HUES6 (cell line): ENCODE measurements at regions not wholly inside any gene's neighbourhood (a gene's known extent, or its start where the extent isn't known, plus 50 kb on each side); places are given as distances from the start of the nearest gene placed in this dataset.

Experiments used
- H3K27ac ChIP-seq: 2 replicates; pipeline ENCODE4 v1.7.0; 2013; ENCODE audit warnings: low read depth, mild to moderate bottlenecking, low read length, inconsistent platforms
- H3K27me3 ChIP-seq: 2 replicates; pipeline ENCODE4 v1.6.1; 2013; ENCODE audit warnings: low read length; ENCODE audit not compliant: control insufficient read depth, insufficient read depth
- H3K36me3 ChIP-seq: 2 replicates; pipeline ENCODE4 v1.6.1; 2013; ENCODE audit warnings: low read length; ENCODE audit not compliant: control insufficient read depth, insufficient read depth
- H3K4me1 ChIP-seq: 2 replicates; pipeline ENCODE4 v1.6.1; 2013; ENCODE audit warnings: low read length; ENCODE audit not compliant: control insufficient read depth, insufficient read depth
- H3K4me3 ChIP-seq: 2 replicates; pipeline ENCODE4 v1.5.1; 2013; ENCODE audit warnings: low read depth, low read length
- H3K9ac ChIP-seq: one replicate; pipeline ENCODE4 v1.6.1; 2013; ENCODE audit warnings: mild to moderate bottlenecking, low read length
- H3K9me3 ChIP-seq: 2 replicates; pipeline ENCODE4 v1.6.1; 2013; ENCODE audit warnings: low read depth, low read length; ENCODE audit not compliant: control insufficient read depth, insufficient read depth

GRCh38 chr6:27766405-27766804, 145.8 kb downstream of the OR2B2 start:
- H3K27ac ChIP-seq, result no peak overlapping the region
- H3K9ac ChIP-seq, result no peak overlapping the region
- H3K36me3 ChIP-seq, result no peaks in the 10 kb centered on the region
- H3K4me3 ChIP-seq, result no peak overlapping the region
- H3K9me3 ChIP-seq, result no peaks in the 10 kb centered on the region
- peaks cover 93% of the 10 kb centered on the region for H3K27me3 ChIP-seq
- H3K4me1 ChIP-seq, result peaks cover 6% of the 10 kb centered on the region

GRCh38 chr6:27765028-27765590, 147.1 kb downstream of the OR2B2 start:
- Histone ChIP-seq H3K9me3 (no peaks in the 10 kb centered on the region), H3K4me3 (no peak overlapping the region), H3K4me1 (no peaks in the 10 kb centered on the region; the same call in 1 of the 2 replicates), H3K27me3 (peaks cover 98% of the 10 kb centered on the region), H3K36me3 (no peaks in the 10 kb centered on the region), H3K9ac (no peak overlapping the region), H3K27ac (no peak overlapping the region)

- Histone ChIP-seq H3K9ac (no peak overlapping the region), H3K27me3 (peaks cover 98% of the 10 kb centered on the region), H3K27ac (no peak overlapping the region), H3K36me3 (no peaks in the 10 kb centered on the region), H3K4me3 (peak overlapping the region; percentile 39; the same call in 1 of the 2 replicates), H3K9me3 (no peaks in the 10 kb centered on the region), H3K4me1 (peaks cover 7% of the 10 kb centered on the region)
These were observed 150.8 kb downstream of the OR2B2 start for GRCh38 chr6:27761391-27761790.

DNA sequence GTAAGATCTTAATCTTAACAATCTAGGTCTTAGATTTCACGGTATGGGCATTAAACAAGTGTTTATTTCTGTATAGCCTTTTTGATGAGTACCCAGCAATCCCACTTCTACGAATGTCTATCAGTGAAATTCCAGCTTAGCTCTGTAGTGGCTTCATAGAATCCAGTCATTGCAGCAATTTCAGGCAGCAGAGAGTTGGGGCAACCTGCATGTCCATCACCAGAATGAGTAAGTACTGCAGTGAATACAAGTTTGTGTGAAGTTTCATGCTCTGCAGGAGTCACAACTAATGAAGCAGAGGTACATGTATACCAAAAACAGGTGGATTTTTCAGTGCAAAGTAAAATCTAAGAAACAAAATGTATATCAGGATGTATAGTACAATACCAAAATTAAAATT, 151.7 kb downstream of the OR2B2 start:
- Histone ChIP-seq H3K27me3 (peaks cover 98% of the 10 kb centered on the region), H3K4me1 (peaks cover 7% of the 10 kb centered on the region), H3K9ac (no peak overlapping the region), H3K9me3 (no peaks in the 10 kb centered on the region), H3K27ac (no peak overlapping the region), H3K36me3 (no peaks in the 10 kb centered on the region), H3K4me3 (no peak overlapping the region)

- H3K36me3 ChIP-seq, result no peaks in the 10 kb centered on the region
- H3K9me3 ChIP-seq, result no peaks in the 10 kb centered on the region
- H3K27ac ChIP-seq, result no peak overlapping the region
- peaks cover 9% of the 10 kb centered on the region for H3K4me1 ChIP-seq
- no peak overlapping the region for H3K9ac ChIP-seq
- peaks cover 98% of the 10 kb centered on the region for H3K27me3 ChIP-seq
- H3K4me3 ChIP-seq, result no peak overlapping the region
These were observed 152.3 kb downstream of the OR2B2 start for GRCh38 chr6:27759930-27760329.

DNA sequence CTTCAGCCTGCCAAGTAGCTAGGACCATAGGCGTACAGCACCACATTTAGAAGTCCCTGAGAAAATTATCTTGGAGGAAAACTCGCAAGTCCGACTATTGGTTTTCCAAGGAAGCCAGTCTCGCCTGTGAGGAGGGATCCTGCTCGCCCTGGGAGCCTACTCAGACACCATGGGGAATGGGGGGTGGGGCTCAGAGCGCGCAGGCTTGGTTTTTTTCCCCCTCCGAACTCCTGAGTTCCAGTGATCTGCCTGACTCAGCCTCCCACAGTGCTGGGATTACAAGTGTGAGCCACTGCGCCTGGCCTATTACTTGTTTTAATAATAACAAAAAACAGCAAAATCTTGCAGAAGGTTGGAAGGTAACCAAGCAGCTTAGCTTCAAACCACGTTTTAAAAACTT, 153.7 kb downstream of the OR2B2 start:
- Histone ChIP-seq H3K36me3 (no peaks in the 10 kb centered on the region), H3K9me3 (no peaks in the 10 kb centered on the region), H3K27ac (no peak overlapping the region), H3K9ac (no peak overlapping the region), H3K27me3 (peaks cover 91% of the 10 kb centered on the region), H3K4me3 (peak overlapping the region; percentile 45), H3K4me1 (peaks cover 10% of the 10 kb centered on the region)

DNA sequence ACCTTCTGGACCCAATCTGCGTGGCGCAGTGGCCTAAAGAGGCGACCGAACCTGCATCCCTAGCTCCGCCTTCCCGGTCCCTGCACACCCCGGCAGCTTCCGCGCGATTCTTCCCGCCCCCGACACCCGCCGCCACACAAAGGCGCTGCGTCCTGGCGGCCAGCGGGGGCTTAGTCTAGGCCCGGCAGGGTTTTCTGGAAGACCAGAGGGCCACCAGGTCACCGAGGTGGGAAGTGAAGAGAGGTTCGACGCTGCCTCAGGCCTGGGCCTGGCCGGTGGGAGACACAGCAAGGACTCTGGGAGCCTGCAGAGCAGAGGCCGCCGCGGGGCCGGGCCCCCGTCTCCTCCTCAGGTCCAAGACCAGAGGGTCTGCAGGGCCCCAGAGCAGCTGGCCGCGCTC, 154.9 kb downstream of the OR2B2 start:
- Histone ChIP-seq H3K4me1 (peaks cover 10% of the 10 kb centered on the region), H3K9ac (peak overlapping the region; percentile 38), H3K9me3 (no peaks in the 10 kb centered on the region), H3K36me3 (no peaks in the 10 kb centered on the region), H3K27ac (no peak overlapping the region), H3K4me3 (peak overlapping the region; percentile 62), H3K27me3 (peaks cover 80% of the 10 kb centered on the region)

DNA sequence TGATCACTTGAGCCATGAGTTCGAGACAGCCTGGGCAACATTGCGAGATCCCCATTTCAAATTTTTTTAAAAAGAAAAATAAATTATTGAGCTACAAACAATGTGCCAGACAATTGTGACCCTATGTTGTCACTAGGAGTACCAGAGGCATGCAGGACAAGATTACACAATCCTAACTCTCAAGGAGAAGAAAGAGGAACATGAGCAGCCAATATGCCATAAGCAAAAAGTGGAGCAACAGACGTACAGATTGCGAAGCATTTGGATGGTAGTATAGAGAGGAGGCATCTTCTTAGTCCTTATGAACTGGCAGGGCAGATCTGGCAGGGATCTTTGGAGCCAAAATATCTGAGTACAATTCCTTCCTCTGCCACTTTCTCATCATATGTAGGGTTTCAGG, 156.4 kb downstream of the OR2B2 start:
- H3K36me3 ChIP-seq, result no peaks in the 10 kb centered on the region
- peaks cover 80% of the 10 kb centered on the region for H3K27me3 ChIP-seq
- H3K9me3 ChIP-seq, result no peaks in the 10 kb centered on the region
- no peak overlapping the region for H3K4me3 ChIP-seq
- no peak overlapping the region for H3K9ac ChIP-seq
- H3K4me1 ChIP-seq, result peaks cover 10% of the 10 kb centered on the region
- no peak overlapping the region for H3K27ac ChIP-seq

- Histone ChIP-seq H3K4me3 (peak overlapping the region; percentile 95), H3K27me3 (peaks cover 80% of the 10 kb centered on the region)
These were observed 157.8 kb downstream of the OR2B2 start for GRCh38 chr6:27754408-27754782.

GRCh38 chr6:27753668-27754407, 158.4 kb downstream of the OR2B2 start:
- no peak overlapping the region for H3K9ac ChIP-seq
- no peak overlapping the region for H3K27ac ChIP-seq

More at GRCh38 chr6:27754408-27754782, 157.8 kb downstream of the OR2B2 start:
- Histone ChIP-seq H3K27ac (no peak overlapping the region), H3K9ac (no peak overlapping the region), H3K36me3 (no peaks in the 10 kb centered on the region), H3K4me1 (peaks cover 10% of the 10 kb centered on the region), H3K9me3 (no peaks in the 10 kb centered on the region)

DNA sequence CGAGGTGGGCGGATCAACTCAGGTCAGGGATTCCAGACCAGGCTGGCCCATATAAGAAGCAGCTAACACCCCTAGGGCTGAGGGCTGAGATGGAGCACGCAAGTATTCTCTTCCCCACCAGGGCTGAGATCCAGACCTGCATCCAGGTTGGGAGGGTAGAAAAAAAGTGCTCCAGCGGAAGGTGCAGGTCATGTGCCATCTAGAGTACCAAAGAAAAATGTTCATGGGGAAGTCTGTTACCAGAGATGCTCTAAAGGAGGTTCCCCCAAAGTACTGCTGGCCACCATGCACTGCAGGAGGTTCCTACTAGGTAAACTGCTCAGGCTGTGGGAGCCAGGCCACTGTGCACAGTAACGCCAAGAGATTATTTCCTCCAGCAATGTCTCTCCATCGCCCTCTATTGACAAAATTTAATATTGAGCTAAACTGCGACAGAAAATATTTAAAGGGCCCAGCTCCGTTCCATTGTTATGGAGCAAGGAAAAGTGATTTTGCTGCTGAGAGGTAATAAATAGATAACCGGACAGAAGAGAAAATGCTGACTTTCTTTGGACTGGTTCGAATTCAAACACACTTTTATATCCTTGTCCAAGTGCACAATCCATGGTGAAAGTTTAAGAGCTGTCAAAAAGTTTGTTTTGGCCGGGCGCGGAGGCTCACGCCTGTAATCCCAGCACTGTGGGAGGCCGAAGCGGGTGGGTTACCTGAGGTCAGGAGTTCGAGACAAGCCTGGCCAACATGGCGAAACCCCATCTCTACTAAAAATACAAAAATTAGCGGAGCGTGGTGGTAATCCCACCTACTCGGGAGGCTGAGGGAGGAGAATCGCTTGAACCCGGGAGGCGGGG, 159.9 kb downstream of the OR2B2 start:
- H3K4me3 ChIP-seq, result peak overlapping the region; percentile 95
- H3K27ac ChIP-seq, result no peak overlapping the region
- no peaks in the 10 kb centered on the region for H3K36me3 ChIP-seq
- H3K27me3 ChIP-seq, result peaks cover 80% of the 10 kb centered on the region
- peak overlapping the region; percentile 18 for H3K9ac ChIP-seq
- no peaks in the 10 kb centered on the region for H3K9me3 ChIP-seq
- peaks cover 3% of the 10 kb centered on the region; the same call in 1 of the 2 replicates for H3K4me1 ChIP-seq

More at GRCh38 chr6:27753668-27754407, 158.4 kb downstream of the OR2B2 start:
- peaks cover 80% of the 10 kb centered on the region for H3K27me3 ChIP-seq
- no peaks in the 10 kb centered on the region for H3K36me3 ChIP-seq
- no peaks in the 10 kb centered on the region for H3K9me3 ChIP-seq
- H3K4me1 ChIP-seq, result peaks cover 10% of the 10 kb centered on the region
- peak overlapping the region; percentile 95 for H3K4me3 ChIP-seq
